Rectal smooth muscle tissue (tissue), 1 donor: ENCODE measurements at regions not wholly inside any gene's neighbourhood (a gene's known extent, or its start where the extent isn't known, plus 50 kb on each side); places are given as distances from the start of the nearest gene placed in this dataset.
"Not testable (repeated sequence)": the region's sequence is repeated elsewhere in the genome, so short reads cannot be mapped to it uniquely, and the experiment has no call there.

Experiments used
- H3K27ac ChIP-seq: one replicate; pipeline ENCODE4 v1.7.0; 2013; ENCODE audit warnings: low read depth, low read length, inconsistent platforms
- H3K27me3 ChIP-seq: one replicate; pipeline ENCODE4 v1.7.0; 2013; ENCODE audit warnings: low read length; ENCODE audit not compliant: control insufficient read depth, insufficient read depth
- H3K36me3 ChIP-seq: one replicate; pipeline ENCODE4 v1.7.0; 2013; ENCODE audit warnings: low read length; ENCODE audit not compliant: control insufficient read depth, insufficient read depth
- H3K4me1 ChIP-seq: one replicate; pipeline ENCODE4 v1.7.0; 2013; ENCODE audit warnings: low read length; ENCODE audit not compliant: control insufficient read depth, insufficient read depth
- H3K4me3 ChIP-seq: one replicate; pipeline ENCODE4 v1.7.0; 2013; ENCODE audit warnings: low read length
- H3K9ac ChIP-seq: one replicate; pipeline ENCODE4 v1.7.0; 2013; ENCODE audit warnings: low read length

- no peak overlapping the region for H3K27ac ChIP-seq
- no peaks in the 10 kb centered on the region for H3K36me3 ChIP-seq
- H3K4me1 ChIP-seq: no peaks in the 10 kb centered on the region
- no peak overlapping the region for H3K9ac ChIP-seq
- H3K27me3 ChIP-seq: no peaks in the 10 kb centered on the region
- no peak overlapping the region for H3K4me3 ChIP-seq
Observed at GRCh38 chr10:106348933-106349332, 815.6 kb downstream of the SORCS1 start.

GRCh38 chr10:106347547-106347946 is 817.0 kb downstream of the SORCS1 start:
- Histone ChIP-seq H3K4me1 (no peaks in the 10 kb centered on the region), H3K27ac (no peak overlapping the region), H3K27me3 (no peaks in the 10 kb centered on the region), H3K36me3 (no peaks in the 10 kb centered on the region), H3K9ac (no peak overlapping the region), H3K4me3 (no peak overlapping the region)

- H3K9ac ChIP-seq, H3K27ac ChIP-seq, H3K27me3 ChIP-seq, H3K4me3 ChIP-seq, H3K4me1 ChIP-seq, H3K36me3 ChIP-seq: not testable (repeated sequence)
Observed at GRCh38 chr10:106343539-106343938, 821.0 kb downstream of the SORCS1 start.

GRCh38 chr10:106341356-106341755 is 823.1 kb downstream of the SORCS1 start:
- no peaks in the 10 kb centered on the region for H3K27me3 ChIP-seq
- H3K4me3 ChIP-seq: no peak overlapping the region
- no peak overlapping the region for H3K9ac ChIP-seq
- no peaks in the 10 kb centered on the region for H3K4me1 ChIP-seq
- no peaks in the 10 kb centered on the region for H3K36me3 ChIP-seq
- no peak overlapping the region for H3K27ac ChIP-seq

- Histone ChIP-seq H3K9ac (no peak overlapping the region), H3K4me3 (no peak overlapping the region), H3K27ac (no peak overlapping the region), H3K4me1 (no peaks in the 10 kb centered on the region), H3K36me3 (no peaks in the 10 kb centered on the region), H3K27me3 (no peaks in the 10 kb centered on the region)
Observed at GRCh38 chr10:106338486-106338885, 826.0 kb downstream of the SORCS1 start.

GRCh38 chr10:106336874-106337273 is 827.6 kb downstream of the SORCS1 start:
- Histone ChIP-seq H3K4me1 (no peaks in the 10 kb centered on the region), H3K36me3 (no peaks in the 10 kb centered on the region), H3K4me3 (no peak overlapping the region), H3K27me3 (no peaks in the 10 kb centered on the region), H3K9ac (no peak overlapping the region), H3K27ac (no peak overlapping the region)

- no peak overlapping the region for H3K4me3 ChIP-seq
- no peak overlapping the region for H3K27ac ChIP-seq
- no peaks in the 10 kb centered on the region for H3K27me3 ChIP-seq
- H3K4me1 ChIP-seq: no peaks in the 10 kb centered on the region
- H3K9ac ChIP-seq: no peak overlapping the region
- H3K36me3 ChIP-seq: no peaks in the 10 kb centered on the region
Observed at GRCh38 chr10:106327747-106328146, 836.8 kb downstream of the SORCS1 start.

- H3K27me3 ChIP-seq: no peaks in the 10 kb centered on the region
- no peak overlapping the region for H3K4me3 ChIP-seq
- no peaks in the 10 kb centered on the region for H3K36me3 ChIP-seq
- H3K9ac ChIP-seq: no peak overlapping the region
- no peaks in the 10 kb centered on the region for H3K4me1 ChIP-seq
- H3K27ac ChIP-seq: no peak overlapping the region
Observed at GRCh38 chr10:106320876-106321275, 843.6 kb downstream of the SORCS1 start.

GRCh38 chr10:106320078-106320477 is 844.4 kb downstream of the SORCS1 start:
- Histone ChIP-seq H3K4me3 (no peak overlapping the region), H3K9ac (no peak overlapping the region)

GRCh38 chr10:106317554-106317953 is 847.0 kb downstream of the SORCS1 start:
- Histone ChIP-seq H3K27ac (no peak overlapping the region), H3K9ac (no peak overlapping the region), H3K36me3 (no peaks in the 10 kb centered on the region), H3K27me3 (no peaks in the 10 kb centered on the region), H3K4me3 (no peak overlapping the region), H3K4me1 (no peaks in the 10 kb centered on the region)

More at GRCh38 chr10:106320078-106320477, 844.4 kb downstream of the SORCS1 start:
- H3K27ac ChIP-seq: no peak overlapping the region
- H3K4me1 ChIP-seq: no peaks in the 10 kb centered on the region
- no peaks in the 10 kb centered on the region for H3K36me3 ChIP-seq
- no peaks in the 10 kb centered on the region for H3K27me3 ChIP-seq

- Histone ChIP-seq H3K27me3 (no peaks in the 10 kb centered on the region), H3K9ac (no peak overlapping the region), H3K36me3 (no peaks in the 10 kb centered on the region), H3K27ac (no peak overlapping the region), H3K4me3 (no peak overlapping the region), H3K4me1 (no peaks in the 10 kb centered on the region)
Observed at GRCh38 chr10:106313041-106313440, 851.5 kb downstream of the SORCS1 start.

GRCh38 chr10:106312087-106312486 is 852.4 kb downstream of the SORCS1 start:
- no peak overlapping the region for H3K9ac ChIP-seq
- no peak overlapping the region for H3K27ac ChIP-seq
- H3K4me3 ChIP-seq: no peak overlapping the region
- no peaks in the 10 kb centered on the region for H3K4me1 ChIP-seq
- H3K27me3 ChIP-seq: no peaks in the 10 kb centered on the region
- no peaks in the 10 kb centered on the region for H3K36me3 ChIP-seq

GRCh38 chr10:106311590-106311989 is 852.9 kb downstream of the SORCS1 start:
- Histone ChIP-seq H3K27ac (no peak overlapping the region), H3K4me3 (no peak overlapping the region), H3K36me3 (no peaks in the 10 kb centered on the region), H3K9ac (no peak overlapping the region), H3K27me3 (no peaks in the 10 kb centered on the region), H3K4me1 (no peaks in the 10 kb centered on the region)
